Effector memory CD8-positive, alpha-beta T cell (primary cell): ENCODE measurements at regions not wholly inside any gene's neighbourhood (a gene's known extent, or its start where the extent isn't known, plus 50 kb on each side); places are given as distances from the start of the nearest gene placed in this dataset.

Experiments
- ATAC-seq: fragments of 150-1000 bp; cut with Tn5 transposase; replicated peaks from 2 replicates; pipeline ENCODE4 v1.10.0; 2021; ENCODE audit warnings: mild to moderate bottlenecking, moderate library complexity
- DNase-seq, 3 experiments: peaks; one replicate each; pipeline ENCODE4 v3.0.0; 2021
- H3K27ac Mint-ChIP-seq, 2 donors: one replicate each; pipeline ENCODE4 v1.8.0; 2022; ENCODE audit warnings: mild to moderate bottlenecking in 2 of 2, mixed read lengths in 2 of 2, moderate library complexity in 2 of 2
- H3K27me3 Mint-ChIP-seq, 2 donors: one replicate each; pipeline ENCODE4 v1.8.0; 2022; ENCODE audit warnings: mixed read lengths in 2 of 2
- H3K36me3 Mint-ChIP-seq: one replicate; pipeline ENCODE4 v1.8.0; 2022; ENCODE audit warnings: mild to moderate bottlenecking, moderate library complexity, mixed read lengths; ENCODE audit not compliant: insufficient read depth
- H3K4me1 Mint-ChIP-seq, 2 donors: one replicate each; pipeline ENCODE4 v1.8.0; 2022; ENCODE audit warnings: low read depth in 2 of 2, mixed read lengths in 2 of 2
- H3K4me3 Mint-ChIP-seq, 2 donors: one replicate each; pipeline ENCODE4 v1.8.0; 2022; ENCODE audit warnings: mild to moderate bottlenecking in 2 of 2, mixed read lengths in 2 of 2, moderate library complexity in 2 of 2
- H3K9me3 Mint-ChIP-seq, 2 donors: one replicate each; pipeline ENCODE4 v1.8.0; 2022; ENCODE audit warnings: mixed read lengths in 2 of 2

DNA sequence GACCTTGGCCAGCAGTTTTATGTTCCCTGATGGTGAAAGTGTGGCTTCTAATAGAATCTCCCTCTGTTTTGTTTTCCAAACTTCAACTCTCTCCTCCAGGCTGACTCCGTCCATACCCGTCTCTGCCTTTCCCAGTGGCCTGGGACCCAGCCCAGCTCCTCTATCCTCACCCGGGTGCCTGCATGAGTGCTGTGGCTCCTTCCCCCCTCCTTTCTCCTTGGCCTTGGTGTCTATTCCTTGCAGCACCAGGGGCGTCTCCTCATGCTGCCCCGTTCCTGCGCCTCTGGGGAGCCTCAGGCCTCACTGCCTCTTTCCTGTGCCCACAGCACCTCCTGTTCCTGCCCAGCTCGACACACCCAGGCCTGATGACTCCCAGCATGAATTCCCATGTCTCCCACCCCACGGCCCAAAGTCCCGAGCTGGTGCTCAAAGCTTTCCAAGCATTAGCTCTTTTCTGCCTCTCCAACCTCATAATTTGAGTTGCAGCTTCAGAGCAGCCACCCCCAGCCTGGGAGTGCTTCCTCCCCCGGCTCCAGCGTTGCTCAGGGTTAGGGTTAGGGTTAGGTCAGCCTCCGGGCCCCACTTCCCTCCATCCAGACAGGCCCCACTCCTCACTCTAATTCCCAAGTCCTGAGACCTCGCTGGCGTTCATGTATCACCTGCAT is 56.3 kb upstream of the AFDN start:
- H3K4me1 Mint-ChIP-seq: no peaks in the 10 kb centered on the region
- no peak overlapping the region for H3K4me3 Mint-ChIP-seq
- no peaks in the 10 kb centered on the region for H3K36me3 Mint-ChIP-seq
- peaks cover 36 to 37% of the 10 kb centered on the region in 2 donors for H3K27me3 Mint-ChIP-seq
- ATAC-seq (no peak), DNase-seq (no peak)
- H3K27ac Mint-ChIP-seq: no peak overlapping the region
- no peaks in the 10 kb centered on the region for H3K9me3 Mint-ChIP-seq

- Mint-ChIP-seq H3K36me3 (no peaks in the 10 kb centered on the region), H3K4me3 (no peak overlapping the region), H3K4me1 (peaks cover 0 to 1% of the 10 kb centered on the region in 2 donors), H3K9me3 (no peaks in the 10 kb centered on the region), H3K27ac (no peak overlapping the region), H3K27me3 (peaks cover 36 to 63% of the 10 kb centered on the region in 2 donors)
- ATAC-seq (no peak), DNase-seq (no peak)
These were observed 51.8 kb upstream of the AFDN start for GRCh38 chr6:167774881-167775280.

- Mint-ChIP-seq H3K4me3 (no peak overlapping the region), H3K27me3 (peaks cover 28 to 66% of the 10 kb centered on the region in 2 donors), H3K4me1 (peaks cover 0 to 1% of the 10 kb centered on the region in 2 donors), H3K9me3 (no peaks in the 10 kb centered on the region), H3K27ac (no peak overlapping the region), H3K36me3 (no peaks in the 10 kb centered on the region)
- ATAC-seq (no peak), DNase-seq (no peak)
These were observed 49.6 kb upstream of the AFDN start for GRCh38 chr6:167776906-167777627.
